Naive thymus-derived CD4-positive, alpha-beta T cell (primary cell): ENCODE measurements at regions not wholly inside any gene's neighbourhood (a gene's known extent, or its start where the extent isn't known, plus 50 kb on each side); places are given as distances from the start of the nearest gene placed in this dataset.
"Not testable (repeated sequence)": the region's sequence is repeated elsewhere in the genome, so short reads cannot be mapped to it uniquely, and the experiment has no call there.

Source experiments
- ATAC-seq: fragments of 150-1000 bp; cut with Tn5 transposase; 2 replicates; pipeline ENCODE4 v1.10.0; 2021; ENCODE audit warnings: mild to moderate bottlenecking, moderate library complexity
- CTCF ChIA-PET: fragments of 350-600 bp; sonication (Branson Sonifier 250); formaldehyde crosslinking; loops from one replicate; lab custom pipeline; 2021; ENCODE audit warnings: antibody characterized with exemption; lab: Charles Lee
- POLR2A ChIA-PET: fragments of 350-600 bp; sonication (Branson Sonifier 250); formaldehyde crosslinking; loops from one replicate; lab custom pipeline; 2021; ENCODE audit warnings: antibody characterized with exemption, inconsistent platforms; lab: Charles Lee
- DNase-seq, 9 donors: peaks; one replicate each; pipeline versions ENCODE4 v3.0.0 to v3.0.0-alpha.2; 2020 to 2022; ENCODE audit warnings: mixed read lengths in 1 of 9
- H3K27ac ChIP-seq: one replicate; pipeline ENCODE4 v1.7.0; 2013; ENCODE audit warnings: mild to moderate bottlenecking, low read depth, low read length, moderate library complexity
- H3K27me3 ChIP-seq, 2 donors: one replicate each; pipeline ENCODE4 v1.7.0; 2013; ENCODE audit warnings: low read length in 2 of 2, mild to moderate bottlenecking in 2 of 2, moderate library complexity in 2 of 2; ENCODE audit not compliant: control insufficient read depth in 2 of 2, insufficient read depth in 2 of 2
- H3K36me3 ChIP-seq, 3 experiments: 1 replicate in 2 of 3; 2 replicates in 1 of 3; pipeline ENCODE4 v1.7.0; 2013; ENCODE audit warnings: low read length in 3 of 3, mild to moderate bottlenecking in 3 of 3, moderate library complexity in 1 of 3; ENCODE audit not compliant: insufficient read depth in 3 of 3, control insufficient read depth in 2 of 3
- H3K4me1 ChIP-seq, 2 donors: one replicate each; pipeline ENCODE4 v1.7.0; 2013; ENCODE audit warnings: low read length in 2 of 2, mild to moderate bottlenecking in 2 of 2, moderate library complexity in 1 of 2; ENCODE audit not compliant: control insufficient read depth in 2 of 2, insufficient read depth in 2 of 2
- H3K4me3 ChIP-seq: 2 replicates; pipeline ENCODE4 v1.7.0; 2013; ENCODE audit warnings: mild to moderate bottlenecking, low read length
- H3K9me3 ChIP-seq, 3 experiments: 1 replicate in 2 of 3; 2 replicates in 1 of 3; pipeline ENCODE4 v1.7.0; 2013; ENCODE audit warnings: low read length in 3 of 3; ENCODE audit not compliant: control insufficient read depth in 2 of 3
- H3K27ac Mint-ChIP-seq, 9 donors: one replicate each; pipeline ENCODE4 v1.8.0; 2020 to 2022; ENCODE audit warnings: mixed read lengths in 9 of 9, mild to moderate bottlenecking in 8 of 9, moderate library complexity in 5 of 9, inconsistent platforms in 2 of 9
- H3K27me3 Mint-ChIP-seq, 5 donors: one replicate each; pipeline ENCODE4 v1.8.0; 2021 to 2022; ENCODE audit warnings: mixed read lengths in 5 of 5, mild to moderate bottlenecking in 1 of 5
- H3K36me3 Mint-ChIP-seq, 5 donors: one replicate each; pipeline ENCODE4 v1.8.0; 2020 to 2022; ENCODE audit warnings: mixed read lengths in 5 of 5, mild to moderate bottlenecking in 3 of 5, inconsistent platforms in 1 of 5
- H3K4me1 Mint-ChIP-seq, 7 donors: one replicate each; pipeline ENCODE4 v1.8.0; 2020 to 2022; ENCODE audit warnings: mixed read lengths in 7 of 7, mild to moderate bottlenecking in 3 of 7, inconsistent platforms in 1 of 7
- H3K4me3 Mint-ChIP-seq, 10 donors: one replicate each; pipeline ENCODE4 v1.8.0; 2020 to 2022; ENCODE audit warnings: mild to moderate bottlenecking in 10 of 10, mixed read lengths in 10 of 10, moderate library complexity in 6 of 10, inconsistent platforms in 2 of 10
- H3K9me3 Mint-ChIP-seq, 11 donors: one replicate each; pipeline ENCODE4 v1.8.0; 2020 to 2022; ENCODE audit warnings: mixed read lengths in 11 of 11, mild to moderate bottlenecking in 4 of 11, inconsistent platforms in 1 of 11, moderate library complexity in 1 of 11
- intact Hi-C, 2 donors: fragments of 100-400 bp; cut with micrococcal nuclease; formaldehyde crosslinking; loops; one replicate each; pipeline ENCODE4 v1.15.1; 2023

GRCh38 chrX:94288972-94289371 lies 615.0 kb downstream of the FAM133A start:
- DNase-seq, result no peak
- Histone ChIP-seq H3K27ac (no peak overlapping the region), H3K27me3 (no peaks in the 10 kb centered on the region), H3K4me1 (no peaks in the 10 kb centered on the region), H3K36me3 (no peaks in the 10 kb centered on the region), H3K4me3 (no peak overlapping the region), H3K9me3 (no peaks in the 10 kb centered on the region)
- intact Hi-C loops, result no loop called here
- Mint-ChIP-seq H3K4me1 (no peaks in the 10 kb centered on the region), H3K36me3 (no peaks in the 10 kb centered on the region), H3K4me3 (no peak overlapping the region), H3K9me3 (peaks cover 0 to 4% (median 0%) of the 10 kb centered on the region in 11 donors), H3K27me3 (no peaks in the 10 kb centered on the region), H3K27ac (no peak overlapping the region)
- no peak for ATAC-seq
- ChIA-PET POLR2A (no interaction called here), CTCF (no interaction called here)

GRCh38 chrX:94302446-94302845 lies 628.4 kb downstream of the FAM133A start:
- DNase-seq (no peak), ATAC-seq (no peak)
- H3K27ac Mint-ChIP-seq, result no peak overlapping the region
- ChIA-PET CTCF (no interaction called here), POLR2A (no interaction called here)
- H3K27ac ChIP-seq, result no peak overlapping the region
- H3K9me3 ChIP-seq, result no peaks in the 10 kb centered on the region
- H3K4me1 Mint-ChIP-seq, result no peaks in the 10 kb centered on the region
- no peaks in the 10 kb centered on the region for H3K36me3 ChIP-seq
- H3K27me3 ChIP-seq, result no peaks in the 10 kb centered on the region
- H3K9me3 Mint-ChIP-seq, result peaks cover 0 to 24% (median 7%) of the 10 kb centered on the region in 11 donors
- intact Hi-C loops, result no loop called here
- no peak overlapping the region for H3K4me3 ChIP-seq
- no peaks in the 10 kb centered on the region for H3K4me1 ChIP-seq
- H3K36me3 Mint-ChIP-seq, result no peaks in the 10 kb centered on the region
- H3K4me3 Mint-ChIP-seq, result no peak overlapping the region
- no peaks in the 10 kb centered on the region for H3K27me3 Mint-ChIP-seq

GRCh38 chrX:94329182-94329581 lies 655.2 kb downstream of the FAM133A start:
- Histone ChIP-seq H3K27ac (no peak overlapping the region), H3K27me3 (no peaks in the 10 kb centered on the region), H3K4me1 (no peaks in the 10 kb centered on the region), H3K4me3 (no peak overlapping the region), H3K9me3 (no peaks in the 10 kb centered on the region), H3K36me3 (no peaks in the 10 kb centered on the region)
- intact Hi-C loops, result no loop called here
- Mint-ChIP-seq H3K4me1 (no peaks in the 10 kb centered on the region), H3K9me3 (no peaks in the 10 kb centered on the region), H3K36me3 (no peaks in the 10 kb centered on the region), H3K4me3 (no peak overlapping the region), H3K27ac (no peak overlapping the region), H3K27me3 (no peaks in the 10 kb centered on the region)
- CTCF ChIA-PET, result no interaction called here
- ATAC-seq (no peak), DNase-seq (no peak)
- POLR2A ChIA-PET, result no interaction called here

GRCh38 chrX:94341730-94342129 lies 667.7 kb downstream of the FAM133A start:
- H3K27ac Mint-ChIP-seq, H3K4me3 Mint-ChIP-seq, DNase-seq, CTCF ChIA-PET, H3K27ac ChIP-seq, H3K9me3 ChIP-seq, intact Hi-C loops, H3K4me1 ChIP-seq, H3K27me3 ChIP-seq, H3K27me3 Mint-ChIP-seq, H3K4me1 Mint-ChIP-seq, POLR2A ChIA-PET, H3K36me3 ChIP-seq, ATAC-seq, H3K36me3 Mint-ChIP-seq, H3K9me3 Mint-ChIP-seq, H3K4me3 ChIP-seq: not testable (repeated sequence)

- Histone ChIP-seq H3K4me1 (no peaks in the 10 kb centered on the region), H3K4me3 (no peak overlapping the region), H3K27me3 (no peaks in the 10 kb centered on the region), H3K36me3 (no peaks in the 10 kb centered on the region), H3K9me3 (no peaks in the 10 kb centered on the region), H3K27ac (no peak overlapping the region)
- no peak overlapping the region for H3K4me3 Mint-ChIP-seq
- POLR2A ChIA-PET, result no interaction called here
- H3K9me3 Mint-ChIP-seq, result peaks cover 0 to 4% (median 0%) of the 10 kb centered on the region in 11 donors
- intact Hi-C loops, result no loop called here
- no peak for DNase-seq
- no peak for ATAC-seq
- no peaks in the 10 kb centered on the region for H3K36me3 Mint-ChIP-seq
- no peak overlapping the region for H3K27ac Mint-ChIP-seq
- no peaks in the 10 kb centered on the region for H3K4me1 Mint-ChIP-seq
- no peaks in the 10 kb centered on the region for H3K27me3 Mint-ChIP-seq
- CTCF ChIA-PET, result no interaction called here
These were observed 687.2 kb downstream of the FAM133A start for GRCh38 chrX:94361241-94361640.

GRCh38 chrX:94365736-94366135 lies 691.7 kb downstream of the FAM133A start:
- H3K4me3 Mint-ChIP-seq, result no peak overlapping the region
- H3K4me3 ChIP-seq, result no peak overlapping the region
- POLR2A ChIA-PET, result no interaction called here
- H3K9me3 ChIP-seq, result no peaks in the 10 kb centered on the region
- intact Hi-C loops, result no loop called here
- H3K4me1 Mint-ChIP-seq, result no peaks in the 10 kb centered on the region
- no peaks in the 10 kb centered on the region for H3K36me3 Mint-ChIP-seq
- DNase-seq (no peak), ATAC-seq (no peak)
- CTCF ChIA-PET, result no interaction called here
- no peak overlapping the region for H3K27ac Mint-ChIP-seq
- no peaks in the 10 kb centered on the region for H3K27me3 Mint-ChIP-seq
- no peaks in the 10 kb centered on the region for H3K36me3 ChIP-seq
- H3K4me1 ChIP-seq, result no peaks in the 10 kb centered on the region
- peaks cover 0 to 5% (median 0%) of the 10 kb centered on the region in 11 donors for H3K9me3 Mint-ChIP-seq
- no peak overlapping the region for H3K27ac ChIP-seq
- no peaks in the 10 kb centered on the region for H3K27me3 ChIP-seq

- Histone ChIP-seq H3K27me3 (no peaks in the 10 kb centered on the region), H3K27ac (no peak overlapping the region), H3K4me1 (no peaks in the 10 kb centered on the region), H3K4me3 (no peak overlapping the region), H3K36me3 (no peaks in the 10 kb centered on the region), H3K9me3 (no peaks in the 10 kb centered on the region)
- no peak for DNase-seq
- POLR2A ChIA-PET, result no interaction called here
- Mint-ChIP-seq H3K27ac (no peak overlapping the region), H3K36me3 (no peaks in the 10 kb centered on the region), H3K27me3 (no peaks in the 10 kb centered on the region), H3K4me1 (no peaks in the 10 kb centered on the region), H3K9me3 (peaks cover 0 to 5% (median 0%) of the 10 kb centered on the region in 11 donors), H3K4me3 (no peak overlapping the region)
- intact Hi-C loops, result no loop called here
- ATAC-seq, result no peak
- CTCF ChIA-PET, result no interaction called here
These were observed 692.6 kb downstream of the FAM133A start for GRCh38 chrX:94366616-94367015.
